ENCODE measurements at regions not wholly inside any gene's neighbourhood (a gene's known extent, or its start where the extent isn't known, plus 50 kb on each side); places are given as distances from the start of the nearest gene placed in this dataset.

- H3K36me3 ChIP-seq = no peaks in the 10 kb centered on the region
- H3K9me3 ChIP-seq = no peaks in the 10 kb centered on the region
- no peak overlapping the region for H3K4me3 ChIP-seq
- H3K4me1 ChIP-seq = no peaks in the 10 kb centered on the region
- no peak overlapping the region for H3K27ac ChIP-seq
- no peak for DNase-seq (ENCODE audit: low spot score)
- no peak for TF ChIP-seq CTCF (IDR thresholded peaks at IDR 0.05)
- no peaks in the 10 kb centered on the region for H3K27me3 ChIP-seq
These were observed 561.9 kb upstream of the DCC start for GRCh38 chr18:51778115-51778514.

GRCh38 chr18:51789871-51790270 is 550.1 kb upstream of the DCC start:
- H3K27me3 ChIP-seq = no peaks in the 10 kb centered on the region
- DNase-seq (ENCODE audit: low spot score) = no peak
- H3K9me3 ChIP-seq = no peaks in the 10 kb centered on the region
- no peaks in the 10 kb centered on the region for H3K36me3 ChIP-seq
- no peak overlapping the region for H3K27ac ChIP-seq
- no peaks in the 10 kb centered on the region for H3K4me1 ChIP-seq
- no peak overlapping the region for H3K4me3 ChIP-seq
- no peak for TF ChIP-seq CTCF (IDR thresholded peaks at IDR 0.05)

- no peak for DNase-seq (ENCODE audit: low spot score)
- TF ChIP-seq CTCF (IDR thresholded peaks at IDR 0.05) = no peak
- Histone ChIP-seq H3K27ac (no peak overlapping the region), H3K9me3 (no peaks in the 10 kb centered on the region), H3K4me3 (no peak overlapping the region), H3K4me1 (no peaks in the 10 kb centered on the region), H3K27me3 (no peaks in the 10 kb centered on the region), H3K36me3 (no peaks in the 10 kb centered on the region)
These were observed 538.5 kb upstream of the DCC start for GRCh38 chr18:51801514-51801913.

- TF ChIP-seq CTCF (IDR thresholded peaks at IDR 0.05) = no peak
- Histone ChIP-seq H3K4me1 (no peaks in the 10 kb centered on the region), H3K36me3 (no peaks in the 10 kb centered on the region), H3K27ac (no peak overlapping the region), H3K4me3 (no peak overlapping the region), H3K27me3 (no peaks in the 10 kb centered on the region), H3K9me3 (no peaks in the 10 kb centered on the region)
- no peak for DNase-seq (ENCODE audit: low spot score)
These were observed 537.2 kb upstream of the DCC start for GRCh38 chr18:51802569-51803428.

- Histone ChIP-seq H3K36me3 (no peaks in the 10 kb centered on the region), H3K9me3 (no peaks in the 10 kb centered on the region), H3K4me3 (no peak overlapping the region), H3K27ac (no peak overlapping the region), H3K4me1 (no peaks in the 10 kb centered on the region), H3K27me3 (no peaks in the 10 kb centered on the region)
- no peak for DNase-seq (ENCODE audit: low spot score)
- TF ChIP-seq CTCF (IDR thresholded peaks at IDR 0.05) = no peak
These were observed 532.7 kb upstream of the DCC start for GRCh38 chr18:51807336-51807735.

- Histone ChIP-seq H3K36me3 (no peaks in the 10 kb centered on the region), H3K4me1 (no peaks in the 10 kb centered on the region), H3K4me3 (no peak overlapping the region), H3K27ac (no peak overlapping the region), H3K9me3 (no peaks in the 10 kb centered on the region), H3K27me3 (no peaks in the 10 kb centered on the region)
- TF ChIP-seq CTCF (IDR thresholded peaks at IDR 0.05) = no peak
- no peak for DNase-seq (ENCODE audit: low spot score)
These were observed 528.1 kb upstream of the DCC start for GRCh38 chr18:51811883-51812282.
